ENCODE measurements at regions not wholly inside any gene's neighbourhood (a gene's known extent, or its start where the extent isn't known, plus 50 kb on each side); places are given as distances from the start of the nearest gene placed in this dataset.

DNA sequence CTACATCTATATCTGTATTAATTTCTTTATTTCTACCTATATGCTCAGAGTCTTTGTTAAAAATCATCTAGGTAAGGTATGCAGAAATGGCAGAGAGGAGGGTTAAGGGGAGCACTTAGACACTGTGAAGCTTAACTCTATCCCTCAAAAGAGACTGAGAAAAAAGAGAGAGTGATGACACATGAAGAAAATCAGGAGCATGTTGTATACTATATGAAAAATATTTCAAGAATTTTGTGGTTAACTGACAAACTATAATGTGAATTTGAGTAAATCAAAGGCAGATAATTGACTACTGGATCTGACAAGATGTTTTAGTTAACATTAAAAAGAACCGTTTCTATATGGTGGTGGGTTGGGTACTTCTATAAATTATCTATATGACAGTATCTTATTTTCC, 1814.2 kb upstream of the SEL1L start:
- Histone ChIP-seq H3K4me2 (ENCODE audit: insufficient read depth, low read length) (no peak overlapping the region), H2AFZ (ENCODE audit: low read depth, low read length) (no peak overlapping the region), H3K9ac (replicated peaks; ENCODE audit: extremely low read depth, insufficient read depth, low read length) (no peak overlapping the region), H3K9me1 (replicated peaks; ENCODE audit: control insufficient read depth, extremely low read depth, insufficient read depth, low read length) (no peaks in the 10 kb centered on the region), H3K36me3 (ENCODE audit: control insufficient read depth in 2 of 2, extremely low read depth in 1 of 2, insufficient read depth in 2 of 2, low read length in 2 of 2) (no peaks in the 10 kb centered on the region), H4K20me1 (replicated peaks; ENCODE audit: control insufficient read depth, extremely low read depth, insufficient read depth, low read length) (no peaks in the 10 kb centered on the region), H3K9me3 (replicated peaks; ENCODE audit: control insufficient read depth, insufficient read depth, low read length) (no peaks in the 10 kb centered on the region), H3K4me1 (ENCODE audit: control insufficient read depth, extremely low read depth, insufficient read depth, low read length) (no peaks in the 10 kb centered on the region), H3K79me2 (ENCODE audit: control insufficient read depth, insufficient read depth, low read length) (no peaks in the 10 kb centered on the region), H3K27me3 (ENCODE audit: control insufficient read depth in 2 of 2, insufficient read depth in 2 of 2, low read length in 2 of 2) (no peaks in the 10 kb centered on the region), H3K4me3 (replicated peaks in 1 of 3; ENCODE audit: insufficient read depth in 1 of 3, low read depth in 1 of 3, low read length in 3 of 3) (no peak overlapping the region), H3K27ac (ENCODE audit: insufficient read depth, low read depth, low read length) (no peak overlapping the region)
- no peak for TF ChIP-seq GATA2 (IDR thresholded peaks at IDR 0.05; ENCODE audit: insufficient read depth, insufficient read length, low read depth, low read length)
- TF ChIP-seq, protein P1, sequence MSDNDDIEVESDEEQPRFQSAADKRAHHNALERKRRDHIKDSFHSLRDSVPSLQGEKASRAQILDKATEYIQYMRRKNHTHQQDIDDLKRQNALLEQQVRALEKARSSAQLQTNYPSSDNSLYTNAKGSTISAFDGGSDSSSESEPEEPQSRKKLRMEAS (IDR thresholded peaks at IDR 0.05; ENCODE audit: insufficient read depth, insufficient read length), result no peak
- TF ChIP-seq MYC (IDR thresholded peaks at IDR 0.05; ENCODE audit: low read depth, low read length), result no peak
- TF ChIP-seq JUN (IDR thresholded peaks at IDR 0.05; ENCODE audit: borderline replicate concordance, insufficient read depth, insufficient read length, low read depth), result no peak
- no peak for TF ChIP-seq EZH2 (IDR thresholded peaks at IDR 0.05; ENCODE audit: borderline replicate concordance, low read depth, low read length, severe bottlenecking)
- TF ChIP-seq, protein P2, sequence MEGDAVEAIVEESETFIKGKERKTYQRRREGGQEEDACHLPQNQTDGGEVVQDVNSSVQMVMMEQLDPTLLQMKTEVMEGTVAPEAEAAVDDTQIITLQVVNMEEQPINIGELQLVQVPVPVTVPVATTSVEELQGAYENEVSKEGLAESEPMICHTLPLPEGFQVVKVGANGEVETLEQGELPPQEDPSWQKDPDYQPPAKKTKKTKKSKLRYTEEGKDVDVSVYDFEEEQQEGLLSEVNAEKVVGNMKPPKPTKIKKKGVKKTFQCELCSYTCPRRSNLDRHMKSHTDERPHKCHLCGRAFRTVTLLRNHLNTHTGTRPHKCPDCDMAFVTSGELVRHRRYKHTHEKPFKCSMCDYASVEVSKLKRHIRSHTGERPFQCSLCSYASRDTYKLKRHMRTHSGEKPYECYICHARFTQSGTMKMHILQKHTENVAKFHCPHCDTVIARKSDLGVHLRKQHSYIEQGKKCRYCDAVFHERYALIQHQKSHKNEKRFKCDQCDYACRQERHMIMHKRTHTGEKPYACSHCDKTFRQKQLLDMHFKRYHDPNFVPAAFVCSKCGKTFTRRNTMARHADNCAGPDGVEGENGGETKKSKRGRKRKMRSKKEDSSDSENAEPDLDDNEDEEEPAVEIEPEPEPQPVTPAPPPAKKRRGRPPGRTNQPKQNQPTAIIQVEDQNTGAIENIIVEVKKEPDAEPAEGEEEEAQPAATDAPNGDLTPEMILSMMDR (IDR thresholded peaks at IDR 0.05; ENCODE audit: extremely low read depth in 1 of 2, insufficient read depth in 1 of 2, low read depth in 1 of 2, low read length in 2 of 2), result no peak
- TF ChIP-seq POLR2A (IDR thresholded peaks at IDR 0.05; ENCODE audit: low read depth, low read length), result no peak
- TF ChIP-seq FOS (IDR thresholded peaks at IDR 0.05; ENCODE audit: borderline replicate concordance, insufficient read depth, low read length), result no peak
- no peak for TF ChIP-seq POLR2AphosphoS5 (IDR thresholded peaks at IDR 0.05; ENCODE audit: insufficient read depth, low read depth, low read length)
- FAIRE-seq (no peak), DNase-seq (ENCODE audit: low read depth, low spot score) (no peak)
- no TSS peak for BruUV-seq (replicated peaks)
- dilution Hi-C loops (cut with MboI; ENCODE audit: extremely low pct_ligation_motif_present, low sequenced_read_pairs) (no loop called here), intact Hi-C loops (cut with micrococcal nuclease) (no loop called here)
- ChIA-PET POLR2A (no interaction called here), CTCF (no interaction called here)
